HCT116 (cell line): ENCODE measurements at regions not wholly inside any gene's neighbourhood (a gene's known extent, or its start where the extent isn't known, plus 50 kb on each side); places are given as distances from the start of the nearest gene placed in this dataset.

ENCODE experiments used
- CTCF ChIP-seq, 3 experiments: fragments of 200-600 bp in 1 of 3; sonication (generic) in 1 of 3; IDR thresholded peaks in 2 of 3; conservative IDR thresholded peaks in 1 of 3; 2 replicates each; pipeline ENCODE4 v1.5.1; 2012 to 2017; ENCODE audit warnings: low read depth in 2 of 3, low read length in 2 of 3, antibody characterized with exemption in 1 of 3, borderline replicate concordance in 1 of 3, control low read depth in 1 of 3, mild to moderate bottlenecking in 1 of 3, mixed read lengths in 1 of 3, mixed run types in 1 of 3, moderate library complexity in 1 of 3; ENCODE audit not compliant: insufficient read depth in 1 of 3
- EZH2 ChIP-seq: fragments of 200-600 bp; sonication (generic); IDR thresholded peaks from 2 replicates; pipeline ENCODE4 v1.6.1; 2017; ENCODE audit warnings: antibody characterized with exemption, mixed run types
- JUND ChIP-seq: IDR thresholded peaks from 2 replicates; pipeline ENCODE4 v1.6.1; 2012
- POLR2AphosphoS5 ChIP-seq: IDR thresholded peaks from 2 replicates; pipeline ENCODE4 v1.6.1; 2011; ENCODE audit warnings: mild to moderate bottlenecking, low read depth, low read length, moderate library complexity
- REST ChIP-seq: IDR thresholded peaks from 2 replicates; pipeline ENCODE4 v1.6.1; 2012; ENCODE audit warnings: low read depth

- TF ChIP-seq CTCF (IDR thresholded peaks at IDR 0.05 in 2 of 3, conservative IDR thresholded peaks at IDR 0.05 in 1 of 3; ENCODE audit: borderline replicate concordance in 1 of 3, insufficient read depth in 1 of 3, low read depth in 2 of 3, low read length in 2 of 3) = no peak
- no peak for TF ChIP-seq EZH2
- no peak for TF ChIP-seq JUND
- TF ChIP-seq REST = no peak
- no peak for TF ChIP-seq POLR2AphosphoS5
These were observed 79.1 kb upstream of the WNT7B start for GRCh38 chr22:46055911-46056545.
